Activated T-cell treated with anti-CD3 and anti-CD28 coated beads, Interleukin-2, amount 50 U/mL, for 48 hours (primary cell): ENCODE measurements at regions not wholly inside any gene's neighbourhood (a gene's known extent, or its start where the extent isn't known, plus 50 kb on each side); places are given as distances from the start of the nearest gene placed in this dataset.

Experiments used
- DNase-seq, 2 experiments: peaks; one replicate each; pipeline ENCODE4 v3.0.0-alpha.2; 2020

DNA sequence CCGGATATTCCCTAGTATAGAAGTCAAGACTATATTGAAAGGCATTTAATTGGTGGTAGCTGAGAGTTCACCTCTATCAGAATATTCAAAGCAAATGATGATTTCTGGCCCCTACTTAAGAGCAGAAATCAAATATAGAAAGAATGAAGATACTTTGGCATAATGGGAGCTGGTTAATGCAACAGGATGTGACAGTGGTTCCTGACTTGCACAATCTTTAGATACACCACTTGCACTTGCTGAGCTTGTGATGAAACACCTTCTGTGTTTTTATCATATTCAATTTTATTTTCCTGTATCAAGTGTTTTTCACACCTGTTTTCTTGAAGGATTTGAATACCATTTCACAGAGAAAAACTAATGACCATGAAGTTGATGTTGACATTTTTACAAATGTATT lies 124.1 kb upstream of the CDH19 start:
- no peak for DNase-seq

DNA sequence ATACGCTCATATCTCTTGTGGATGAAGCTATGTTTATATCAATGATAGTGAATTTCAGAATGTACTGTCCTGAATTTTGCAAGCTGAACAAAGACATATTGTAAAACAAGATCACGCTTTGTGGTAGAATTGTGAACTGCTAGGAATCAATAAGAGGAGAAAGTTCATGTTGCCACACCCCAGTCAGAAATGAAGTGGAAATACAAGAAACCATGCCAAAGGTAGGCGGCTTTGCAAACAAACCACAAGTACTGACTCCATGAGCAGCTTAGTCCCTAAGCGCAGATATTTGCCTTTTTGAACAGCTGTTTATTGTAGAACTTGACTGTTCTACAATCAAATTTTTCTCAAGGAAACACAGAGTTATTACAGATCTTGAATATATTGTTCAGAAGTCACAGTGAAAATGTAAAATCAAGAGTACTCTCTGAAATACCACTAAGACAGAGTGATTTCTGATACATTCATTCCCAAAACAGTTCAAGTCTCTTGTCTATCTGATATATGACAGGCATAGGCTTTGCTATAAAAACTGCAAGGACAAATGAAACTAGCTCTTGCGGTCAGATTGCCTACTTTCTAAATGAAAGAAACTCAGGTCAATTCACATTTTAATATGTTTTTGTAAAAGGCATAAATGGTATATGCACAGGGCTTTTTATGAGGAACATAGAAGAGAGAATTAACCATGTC lies 120.9 kb upstream of the CDH19 start:
- no peak for DNase-seq

DNA sequence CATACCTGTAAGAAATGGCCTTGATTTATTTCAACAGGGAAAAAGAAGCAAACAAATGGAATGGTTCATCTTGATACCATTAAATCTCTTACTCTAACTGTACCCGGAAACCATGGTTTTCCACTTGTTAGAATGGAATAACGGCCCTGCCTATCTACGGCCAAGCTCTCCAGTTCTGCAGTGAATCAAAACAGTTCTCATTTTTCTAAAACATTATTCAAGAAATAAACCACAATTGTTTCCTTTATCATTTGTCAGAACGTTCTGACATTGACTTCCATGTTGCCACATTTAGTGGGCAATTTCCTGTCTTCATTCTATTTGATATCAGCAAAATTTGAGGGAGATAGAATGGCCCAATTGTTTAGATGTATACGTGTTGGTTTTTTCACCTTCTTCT lies 118.8 kb upstream of the CDH19 start:
- no peak for DNase-seq

DNA sequence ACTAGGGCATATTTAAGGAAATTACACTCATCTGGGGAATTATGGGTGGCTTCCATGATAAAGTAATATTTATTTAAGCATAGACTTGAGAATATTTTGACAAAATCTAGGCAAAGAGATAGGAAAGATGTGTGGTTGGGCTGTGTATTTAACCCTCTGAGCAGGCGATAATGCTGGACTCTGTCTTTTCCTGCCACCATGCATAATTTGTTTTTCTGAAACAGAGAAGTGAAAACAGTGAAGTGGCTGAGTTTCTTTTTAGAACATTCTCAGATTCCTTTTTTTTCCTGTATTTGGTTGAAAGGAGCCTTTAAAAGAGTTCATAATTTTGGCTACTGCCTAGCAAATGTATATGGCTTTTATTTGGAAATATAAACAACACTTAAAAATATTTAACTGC lies 104.8 kb upstream of the CDH19 start:
- DNase-seq: no peak

DNA sequence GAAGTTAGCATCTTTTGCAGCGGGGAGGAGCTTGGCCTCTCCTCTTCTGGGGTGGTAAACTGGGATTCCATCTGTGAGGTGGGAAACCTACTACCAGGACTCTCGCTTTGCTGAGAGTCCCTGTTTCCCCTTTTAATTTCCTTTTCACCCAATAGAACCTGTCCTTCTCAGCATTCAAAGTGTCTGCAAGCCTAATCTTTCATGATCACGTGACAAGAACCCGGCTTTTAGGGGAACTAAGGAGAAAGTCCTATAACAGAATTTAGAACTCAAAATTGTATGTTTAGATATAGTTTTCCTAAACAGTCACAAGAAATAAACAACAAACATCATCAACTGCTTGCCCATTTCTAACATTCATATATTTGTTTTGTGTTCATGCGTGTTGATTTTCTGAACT lies 103.6 kb upstream of the CDH19 start:
- DNase-seq: no peak

DNA sequence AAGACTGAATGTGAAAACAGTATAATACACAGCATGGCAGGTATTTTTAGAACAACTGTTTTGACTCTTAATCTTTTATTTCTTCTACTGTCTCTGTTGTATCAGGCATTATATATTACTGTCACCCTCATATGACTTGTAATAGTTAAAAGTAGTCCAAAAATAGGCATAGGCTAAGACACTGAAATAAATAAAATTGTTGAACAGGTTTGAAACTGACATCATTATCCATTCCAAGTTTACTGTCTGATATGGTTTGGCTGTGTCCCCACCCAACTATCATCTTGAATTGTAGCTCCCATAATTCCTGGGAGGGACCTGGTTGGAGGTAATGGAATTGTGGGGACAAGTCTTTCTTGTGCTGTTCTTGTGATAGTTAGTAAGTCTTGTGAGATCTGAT lies 91.4 kb upstream of the CDH19 start:
- DNase-seq: no peak

DNA sequence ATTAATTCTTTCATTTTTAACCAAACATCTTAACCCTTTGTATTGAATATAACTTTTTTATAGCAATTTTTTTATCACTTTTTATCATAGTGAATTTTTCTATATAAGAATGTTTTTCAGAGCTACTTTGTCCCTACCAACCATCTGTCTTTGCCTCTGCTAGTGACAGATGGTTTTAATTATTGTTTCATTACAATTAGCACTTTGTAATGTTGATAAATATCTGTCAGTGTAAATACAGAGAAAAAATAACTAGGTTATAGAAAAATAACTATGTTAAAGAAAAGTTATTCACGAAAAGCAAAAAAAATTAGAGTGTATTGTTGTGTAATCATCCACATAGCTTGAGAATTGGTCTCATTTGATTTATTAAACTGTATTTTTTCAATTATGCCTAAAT lies 91.0 kb upstream of the CDH19 start:
- no peak for DNase-seq

DNA sequence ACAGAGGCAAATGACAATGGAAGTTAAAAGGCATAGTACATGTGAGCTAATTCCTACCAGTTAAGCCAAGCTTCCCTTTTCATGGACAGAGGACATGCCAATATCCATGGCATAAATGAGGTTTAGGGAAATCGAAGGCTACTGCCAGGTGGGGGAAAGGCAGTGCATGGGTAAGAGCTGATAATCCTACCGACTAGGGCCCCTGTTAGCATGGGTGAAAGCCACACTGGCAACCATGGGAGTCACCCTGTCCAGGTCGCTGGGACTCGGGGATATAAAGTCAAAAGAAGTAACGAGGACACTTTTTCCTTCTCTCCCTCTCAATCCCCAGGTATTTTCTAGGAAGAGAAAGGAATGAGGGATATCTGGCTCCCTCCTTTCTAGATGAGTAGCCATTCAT lies 83.7 kb upstream of the CDH19 start:
- no peak for DNase-seq

DNA sequence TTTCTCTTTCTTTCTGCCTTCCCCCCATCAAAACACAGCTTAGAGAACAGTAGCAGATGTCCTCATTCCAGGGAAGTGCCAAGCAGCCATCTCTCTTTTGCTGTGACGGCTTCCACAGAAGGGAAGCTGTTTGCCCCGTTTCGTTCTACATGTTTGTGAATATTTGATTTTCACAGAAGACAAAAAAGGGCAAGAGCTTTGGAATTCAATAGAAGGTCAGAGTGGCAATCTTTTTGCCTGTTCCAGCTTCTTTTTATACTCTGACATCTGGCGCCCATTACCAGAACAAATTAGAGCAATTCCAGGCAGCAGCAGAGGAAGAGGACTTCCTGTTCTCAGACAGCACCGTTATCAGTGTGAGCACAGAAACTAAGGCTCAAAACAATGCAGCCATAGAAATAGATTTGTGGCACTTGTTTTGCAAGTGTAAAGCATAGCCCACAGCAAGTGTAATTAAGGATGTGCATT lies 79.0 kb upstream of the CDH19 start:
- DNase-seq: no peak

DNA sequence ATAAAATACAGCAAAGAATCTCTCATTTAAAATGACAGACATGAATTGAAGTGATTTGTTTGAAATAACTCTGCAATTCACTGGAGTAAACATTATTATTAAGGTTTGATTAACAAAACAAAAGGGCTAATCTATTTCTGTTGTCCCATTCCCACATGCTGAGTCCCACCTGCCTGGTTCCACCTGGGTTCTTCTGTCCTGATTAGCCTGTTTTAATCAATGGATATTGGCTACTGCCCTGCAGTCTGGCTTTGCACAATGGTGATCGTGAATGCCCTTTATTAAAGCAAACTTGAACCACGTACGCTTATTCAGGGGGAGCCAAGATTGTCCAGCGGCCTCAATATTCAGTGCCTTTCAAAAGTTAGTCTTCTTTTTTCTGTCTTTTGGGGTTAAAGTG lies 72.8 kb upstream of the CDH19 start:
- DNase-seq: no peak

DNA sequence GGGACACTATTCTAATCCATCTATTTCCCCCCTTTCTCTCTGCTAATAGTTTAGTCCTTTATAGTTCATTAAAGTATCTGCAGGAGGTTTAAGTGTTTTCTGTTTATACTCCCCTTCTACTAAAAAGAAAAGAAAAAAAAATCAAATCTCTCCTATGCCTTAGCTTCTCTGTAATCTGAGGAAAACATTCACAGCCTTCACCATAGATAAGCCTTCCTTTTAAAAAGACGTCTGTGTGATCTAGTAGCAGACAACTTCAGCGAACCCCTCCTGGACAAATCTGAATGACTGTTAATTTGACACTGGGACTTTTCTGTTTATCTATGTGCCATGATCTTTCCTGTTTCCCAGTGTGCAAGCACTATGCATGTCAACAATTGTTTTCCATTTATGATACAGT lies 70.4 kb upstream of the CDH19 start:
- DNase-seq: no peak

DNA sequence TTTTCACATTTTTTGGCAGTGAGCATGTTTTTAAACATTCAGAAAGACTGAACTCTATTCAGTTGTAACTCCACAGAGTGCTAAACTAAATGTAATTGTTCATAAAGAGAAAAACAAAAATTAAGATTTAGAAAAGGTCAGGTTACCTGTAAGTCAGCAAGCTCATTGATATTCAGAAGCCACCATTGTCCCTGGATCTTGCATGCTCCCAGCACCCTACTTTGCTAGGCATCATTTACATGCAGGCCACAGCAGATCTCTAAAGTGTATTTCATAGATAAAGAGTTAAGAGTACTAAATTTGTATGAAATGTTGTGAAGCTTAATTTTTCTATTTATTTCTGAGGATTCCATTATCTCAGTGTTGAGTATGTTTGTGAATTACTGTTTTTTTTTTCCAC lies 64.8 kb upstream of the CDH19 start:
- DNase-seq: no peak

DNA sequence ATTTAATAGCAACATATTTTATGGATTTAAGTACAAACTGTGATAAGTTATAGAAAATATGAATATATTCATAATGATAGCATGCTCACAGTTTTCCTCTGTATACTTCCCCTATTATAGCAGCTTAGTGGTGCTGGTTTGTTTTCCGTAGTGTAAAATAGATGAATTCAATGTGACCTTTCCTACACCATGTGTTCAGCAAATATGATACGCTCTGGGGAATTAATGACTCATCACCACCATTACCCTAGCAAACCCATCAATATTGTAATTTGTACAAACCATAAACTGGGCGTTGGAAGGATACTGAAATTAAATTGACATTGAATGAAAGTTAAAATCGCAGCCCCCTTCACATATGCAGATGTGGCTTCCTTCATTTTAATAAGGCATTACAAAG lies 58.7 kb upstream of the CDH19 start:
- DNase-seq: no peak

DNA sequence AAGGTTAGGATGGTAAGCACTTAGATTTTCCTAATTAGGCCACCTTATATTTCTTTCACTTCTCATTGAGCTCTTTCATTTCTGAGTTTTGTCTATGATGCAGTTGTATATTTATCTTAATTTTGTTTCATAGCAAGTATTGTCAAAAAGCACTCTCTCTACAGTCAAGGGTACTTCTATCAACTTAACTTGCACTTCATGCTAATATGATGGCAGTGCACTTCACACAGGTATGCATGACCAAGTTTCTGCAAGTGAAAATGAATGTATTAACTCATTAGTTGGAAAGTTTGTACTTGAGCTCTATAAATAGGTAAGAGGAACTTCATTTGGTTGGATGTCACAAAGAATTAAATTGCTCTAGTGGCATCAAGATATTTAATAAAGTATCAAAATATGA lies 51.5 kb upstream of the CDH19 start:
- DNase-seq: no peak
